NB4 (cell line): ENCODE measurements at regions not wholly inside any gene's neighbourhood (a gene's known extent, or its start where the extent isn't known, plus 50 kb on each side); places are given as distances from the start of the nearest gene placed in this dataset.

Experiments
- MYC ChIP-seq: IDR thresholded peaks from 2 replicates; pipeline ENCODE4 v1.6.1; 2011; ENCODE audit warnings: low read depth, low read length
- POLR2A ChIP-seq: IDR thresholded peaks from 2 replicates; pipeline ENCODE4 v1.6.1; 2011; ENCODE audit warnings: mild to moderate bottlenecking; ENCODE audit not compliant: insufficient read length; ENCODE audit errors: extremely low read depth
- TF ChIP-seq, protein P1 (sequence below): IDR thresholded peaks from one replicate; pipeline ENCODE4 v1.5.1; 2012; ENCODE audit warnings: low read depth, low read length

DNA sequence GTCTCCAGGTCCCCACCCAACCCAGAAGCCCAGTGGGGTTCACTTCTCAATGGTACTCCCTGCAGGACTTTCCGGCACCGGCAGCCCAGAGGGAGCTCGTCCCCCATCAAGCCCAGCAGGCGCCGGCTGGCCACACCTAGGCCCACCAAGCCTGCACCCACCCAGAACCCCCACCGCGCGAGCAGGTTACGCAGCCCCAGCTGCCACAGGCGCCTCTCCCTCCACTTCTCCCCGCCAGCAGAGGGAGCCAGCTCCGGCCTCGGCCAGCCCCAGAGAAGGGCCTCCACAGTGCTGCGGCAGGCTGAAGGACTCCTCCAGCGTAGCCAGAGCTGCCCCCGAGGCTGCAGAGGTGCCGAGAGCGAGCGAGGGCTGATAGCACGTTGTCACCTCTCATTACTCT is 722.3 kb downstream of the PLA2G4A start:
- TF ChIP-seq, protein P1, sequence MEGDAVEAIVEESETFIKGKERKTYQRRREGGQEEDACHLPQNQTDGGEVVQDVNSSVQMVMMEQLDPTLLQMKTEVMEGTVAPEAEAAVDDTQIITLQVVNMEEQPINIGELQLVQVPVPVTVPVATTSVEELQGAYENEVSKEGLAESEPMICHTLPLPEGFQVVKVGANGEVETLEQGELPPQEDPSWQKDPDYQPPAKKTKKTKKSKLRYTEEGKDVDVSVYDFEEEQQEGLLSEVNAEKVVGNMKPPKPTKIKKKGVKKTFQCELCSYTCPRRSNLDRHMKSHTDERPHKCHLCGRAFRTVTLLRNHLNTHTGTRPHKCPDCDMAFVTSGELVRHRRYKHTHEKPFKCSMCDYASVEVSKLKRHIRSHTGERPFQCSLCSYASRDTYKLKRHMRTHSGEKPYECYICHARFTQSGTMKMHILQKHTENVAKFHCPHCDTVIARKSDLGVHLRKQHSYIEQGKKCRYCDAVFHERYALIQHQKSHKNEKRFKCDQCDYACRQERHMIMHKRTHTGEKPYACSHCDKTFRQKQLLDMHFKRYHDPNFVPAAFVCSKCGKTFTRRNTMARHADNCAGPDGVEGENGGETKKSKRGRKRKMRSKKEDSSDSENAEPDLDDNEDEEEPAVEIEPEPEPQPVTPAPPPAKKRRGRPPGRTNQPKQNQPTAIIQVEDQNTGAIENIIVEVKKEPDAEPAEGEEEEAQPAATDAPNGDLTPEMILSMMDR = peak; percentile 9
- no peak for TF ChIP-seq POLR2A
- no peak for TF ChIP-seq MYC
